ENCODE measurements at regions not wholly inside any gene's neighbourhood (a gene's known extent, or its start where the extent isn't known, plus 50 kb on each side); places are given as distances from the start of the nearest gene placed in this dataset.

DNA sequence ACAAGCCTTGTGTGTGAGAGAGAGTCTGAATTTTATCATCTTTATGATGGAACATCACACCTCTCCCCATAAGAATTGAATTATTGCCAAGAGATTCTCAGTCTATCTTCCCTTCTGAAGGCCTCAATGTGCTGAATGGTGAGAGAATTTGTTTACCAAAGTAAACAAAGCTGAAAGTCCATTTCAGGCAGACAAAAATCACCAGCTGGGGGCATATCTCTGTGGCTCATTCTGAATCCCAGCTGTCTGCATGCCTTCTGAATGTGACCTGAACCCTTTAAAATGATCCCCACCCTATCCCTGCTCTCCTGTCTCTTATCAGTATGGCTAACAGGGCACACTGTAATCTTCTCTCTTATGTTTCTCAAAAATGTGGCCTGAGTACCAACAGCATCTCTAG lies 99.1 kb upstream of the CAMK1G start:
- H3K27ac ChIP-seq (ENCODE audit: low read depth in 1 of 2, low read length in 2 of 2), result no peak overlapping the region
- no peak for TF ChIP-seq CTCF (IDR thresholded peaks at IDR 0.05)
- no peak overlapping the region for H3K9ac ChIP-seq (ENCODE audit: insufficient read depth, low read length, poor library complexity, severe bottlenecking)
- intact Hi-C loops (cut with micrococcal nuclease), result no loop called here
- no peaks in the 10 kb centered on the region for H4K20me1 ChIP-seq (ENCODE audit: insufficient read depth, low read length)
- H3K4me1 ChIP-seq (ENCODE audit: control insufficient read depth in 1 of 2, insufficient read depth in 2 of 2, low read length in 2 of 2), result no peaks in the 10 kb centered on the region
- H3K9me3 Mint-ChIP-seq, result peaks cover 0 to 3% (median 0%) of the 10 kb centered on the region in 7 donors
- H3K4me3 ChIP-seq (replicated peaks in 1 of 3; ENCODE audit: low read depth in 2 of 3, low read length in 3 of 3), result no peak overlapping the region
- DNase-seq, result no peak
- no peaks in the 10 kb centered on the region for H3K27me3 ChIP-seq (ENCODE audit: control insufficient read depth in 2 of 2, insufficient read depth in 2 of 2, low read length in 2 of 2)
- H3K27me3 Mint-ChIP-seq (ENCODE audit: low read depth in 3 of 3), result peaks cover 0 to 6% (median 0%) of the 10 kb centered on the region in 3 donors
- H3K4me3 Mint-ChIP-seq, result no peak overlapping the region
- no peaks in the 10 kb centered on the region for H3K79me2 ChIP-seq (ENCODE audit: insufficient read depth, low read length)
- H3K27ac Mint-ChIP-seq, result no peak overlapping the region
- no peaks in the 10 kb centered on the region for H3K4me1 Mint-ChIP-seq
- H3K36me3 ChIP-seq (replicated peaks in 1 of 2; ENCODE audit: control insufficient read depth in 1 of 2, insufficient read depth in 2 of 2, low read length in 2 of 2), result no peaks in the 10 kb centered on the region
- H3K36me3 Mint-ChIP-seq, result no peaks in the 10 kb centered on the region
- no peak overlapping the region for H3K4me2 ChIP-seq (replicated peaks; ENCODE audit: extremely low read depth, low read length, poor library complexity, severe bottlenecking)
- H3K9me3 ChIP-seq (replicated peaks in 1 of 2; ENCODE audit: control insufficient read depth in 1 of 2, insufficient read depth in 1 of 2, low read length in 2 of 2), result no peaks in the 10 kb centered on the region
- H2AFZ ChIP-seq (ENCODE audit: insufficient read depth, low read depth, low read length, poor library complexity, severe bottlenecking), result no peak overlapping the region

GRCh38 chr1:209485167-209485566 lies 98.3 kb upstream of the CAMK1G start:
- no peak overlapping the region for H3K4me3 Mint-ChIP-seq
- H3K9me3 Mint-ChIP-seq, result peaks cover 0 to 3% (median 0%) of the 10 kb centered on the region in 7 donors
- peaks cover 0 to 6% (median 0%) of the 10 kb centered on the region in 3 donors for H3K27me3 Mint-ChIP-seq (ENCODE audit: low read depth in 3 of 3)
- no peak overlapping the region for H2AFZ ChIP-seq (ENCODE audit: insufficient read depth, low read depth, low read length, poor library complexity, severe bottlenecking)
- no peaks in the 10 kb centered on the region for H4K20me1 ChIP-seq (ENCODE audit: insufficient read depth, low read length)
- WGBS (ENCODE audit: insufficient coverage), result no CpG with 5 or more reads among the region's 2 CpGs
- H3K9ac ChIP-seq (ENCODE audit: insufficient read depth, low read length, poor library complexity, severe bottlenecking), result no peak overlapping the region
- intact Hi-C loops (cut with micrococcal nuclease), result no loop called here
- H3K27me3 ChIP-seq (ENCODE audit: control insufficient read depth in 2 of 2, insufficient read depth in 2 of 2, low read length in 2 of 2), result no peaks in the 10 kb centered on the region
- H3K4me2 ChIP-seq (replicated peaks; ENCODE audit: extremely low read depth, low read length, poor library complexity, severe bottlenecking), result no peak overlapping the region
- no peak overlapping the region for H3K4me3 ChIP-seq (replicated peaks in 1 of 3; ENCODE audit: low read depth in 2 of 3, low read length in 3 of 3)
- H3K27ac ChIP-seq (ENCODE audit: low read depth in 1 of 2, low read length in 2 of 2), result no peak overlapping the region
- TF ChIP-seq CTCF (IDR thresholded peaks at IDR 0.05), result no peak
- no peak overlapping the region for H3K27ac Mint-ChIP-seq
- no peaks in the 10 kb centered on the region for H3K4me1 Mint-ChIP-seq
- no peaks in the 10 kb centered on the region for H3K79me2 ChIP-seq (ENCODE audit: insufficient read depth, low read length)
- H3K9me3 ChIP-seq (replicated peaks in 1 of 2; ENCODE audit: control insufficient read depth in 1 of 2, insufficient read depth in 1 of 2, low read length in 2 of 2), result no peaks in the 10 kb centered on the region
- H3K4me1 ChIP-seq (ENCODE audit: control insufficient read depth in 1 of 2, insufficient read depth in 2 of 2, low read length in 2 of 2), result no peaks in the 10 kb centered on the region
- H3K36me3 ChIP-seq (replicated peaks in 1 of 2; ENCODE audit: control insufficient read depth in 1 of 2, insufficient read depth in 2 of 2, low read length in 2 of 2), result no peaks in the 10 kb centered on the region
- H3K36me3 Mint-ChIP-seq, result no peaks in the 10 kb centered on the region
- no peak for DNase-seq
